GM23248 (cell line): ENCODE measurements at regions not wholly inside any gene's neighbourhood (a gene's known extent, or its start where the extent isn't known, plus 50 kb on each side); places are given as distances from the start of the nearest gene placed in this dataset.

Source experiments
- EZH2 ChIP-seq: fragments of 200-600 bp; sonication (generic); IDR thresholded peaks from 2 replicates; pipeline ENCODE4 v1.6.1; 2018; ENCODE audit warnings: antibody characterized with exemption, mild to moderate bottlenecking; ENCODE audit not compliant: insufficient read depth, poor library complexity, severe bottlenecking
- EZH2phosphoT487 ChIP-seq: fragments of 200-600 bp; sonication (generic); IDR thresholded peaks from 2 replicates; pipeline ENCODE4 v1.6.1; 2018; ENCODE audit warnings: antibody characterized with exemption, moderate library complexity, mild to moderate bottlenecking, low read depth; ENCODE audit not compliant: insufficient read depth

- TF ChIP-seq EZH2 (no peak), EZH2phosphoT487 (no peak)
Measured at GRCh38 chr13:73835138-73835721, 299.0 kb downstream of the KLF12 start.
